ENCODE measurements at regions not wholly inside any gene's neighbourhood (a gene's known extent, or its start where the extent isn't known, plus 50 kb on each side); places are given as distances from the start of the nearest gene placed in this dataset.
"Not testable (repeated sequence)": the region's sequence is repeated elsewhere in the genome, so short reads cannot be mapped to it uniquely, and the experiment has no call there.

GRCh38 chr5:32534041-32534440 is 51.3 kb upstream of the SUB1 start:
- no peak for DNase-seq (ENCODE audit: low spot score)

DNA sequence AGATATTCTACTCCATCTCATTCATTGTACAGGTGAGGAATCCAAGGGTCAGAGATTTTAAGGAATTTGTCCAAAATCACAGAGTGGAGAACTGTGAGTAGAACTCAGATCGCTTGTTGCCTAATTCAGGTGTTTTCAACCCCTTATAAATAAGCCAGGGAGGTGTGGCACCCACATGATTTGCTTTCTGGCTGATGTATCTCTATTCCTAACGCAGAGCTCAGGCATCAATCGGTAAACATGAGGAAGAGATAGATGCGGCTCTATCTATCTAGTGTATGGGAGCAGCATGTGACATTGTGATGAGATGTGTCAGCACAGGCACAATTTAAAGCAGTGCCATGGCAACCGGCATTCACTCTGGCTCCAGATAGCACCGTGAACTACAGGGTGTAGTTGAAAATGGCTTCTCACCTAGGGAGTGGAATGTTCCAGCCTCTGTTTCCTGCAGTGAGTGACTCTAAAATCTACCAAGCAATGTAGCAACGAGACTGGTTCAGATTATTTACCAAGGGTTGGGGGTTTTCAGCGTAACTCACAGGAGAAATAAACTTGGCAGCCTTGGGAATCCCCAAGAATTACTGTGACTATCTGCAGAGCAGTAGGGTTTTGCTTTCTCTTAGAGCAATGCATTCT is 53.4 kb upstream of the SUB1 start:
- peak; percentile 58 for DNase-seq (ENCODE audit: low spot score)

GRCh38 chr5:32527321-32527720 is 58.0 kb upstream of the SUB1 start:
- DNase-seq (ENCODE audit: low spot score): not testable (repeated sequence)

DNA sequence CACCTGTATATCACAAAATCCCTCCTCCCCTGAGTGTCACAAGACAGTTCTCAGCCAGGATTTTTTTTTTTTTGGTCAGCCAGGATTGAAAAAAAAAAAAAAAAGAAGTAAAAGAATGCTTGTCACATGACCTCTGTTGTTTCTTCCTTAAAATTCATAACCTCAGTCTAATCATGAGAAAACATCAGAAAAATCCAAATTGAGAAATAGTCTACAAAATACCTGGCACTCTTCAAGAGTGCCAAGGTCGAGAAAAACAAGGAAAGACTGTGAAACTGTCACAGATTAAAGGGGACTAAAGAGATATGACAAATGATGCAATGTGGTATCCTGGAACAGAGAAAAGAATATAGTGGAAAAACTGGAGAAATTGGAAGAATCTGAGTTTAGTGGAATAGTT is 58.5 kb upstream of the SUB1 start:
- no peak for DNase-seq (ENCODE audit: low spot score)

GRCh38 chr5:32523625-32524024 is 61.7 kb upstream of the SUB1 start:
- no peak for DNase-seq (ENCODE audit: low spot score)

GRCh38 chr5:32522429-32523143 is 62.8 kb upstream of the SUB1 start:
- no peak for DNase-seq (ENCODE audit: low spot score)

DNA sequence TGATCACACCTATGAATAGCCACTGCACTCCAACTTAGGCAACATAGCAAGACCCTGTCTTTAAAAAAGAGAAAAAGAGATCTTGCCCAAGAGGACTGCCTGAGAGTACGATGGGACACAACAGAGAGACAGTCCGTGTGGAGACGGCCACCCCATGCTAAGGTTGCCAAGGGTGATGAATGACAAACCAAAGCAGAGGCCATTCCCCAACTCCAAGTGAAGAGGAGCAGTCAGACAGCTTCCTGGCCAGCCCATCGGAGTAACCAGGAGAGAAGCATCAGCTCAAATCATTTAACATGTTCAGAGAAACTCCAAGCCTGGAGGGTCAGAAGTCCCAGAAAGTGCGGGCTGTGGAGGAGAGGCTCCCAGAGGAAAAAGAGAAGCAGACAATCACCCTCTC is 63.9 kb upstream of the SUB1 start:
- no peak for DNase-seq (ENCODE audit: low spot score)

GRCh38 chr5:32520972-32521371 is 64.4 kb upstream of the SUB1 start:
- no peak for DNase-seq (ENCODE audit: low spot score)

- no peak for DNase-seq (ENCODE audit: low spot score)
Measured at GRCh38 chr5:32520356-32520755, 65.0 kb upstream of the SUB1 start.

- no peak for DNase-seq (ENCODE audit: low spot score)
Measured at GRCh38 chr5:32519508-32519907, 65.8 kb upstream of the SUB1 start.

GRCh38 chr5:32514806-32515205 is 70.3 kb upstream of the ZFR start:
- DNase-seq (ENCODE audit: low spot score): no peak

DNA sequence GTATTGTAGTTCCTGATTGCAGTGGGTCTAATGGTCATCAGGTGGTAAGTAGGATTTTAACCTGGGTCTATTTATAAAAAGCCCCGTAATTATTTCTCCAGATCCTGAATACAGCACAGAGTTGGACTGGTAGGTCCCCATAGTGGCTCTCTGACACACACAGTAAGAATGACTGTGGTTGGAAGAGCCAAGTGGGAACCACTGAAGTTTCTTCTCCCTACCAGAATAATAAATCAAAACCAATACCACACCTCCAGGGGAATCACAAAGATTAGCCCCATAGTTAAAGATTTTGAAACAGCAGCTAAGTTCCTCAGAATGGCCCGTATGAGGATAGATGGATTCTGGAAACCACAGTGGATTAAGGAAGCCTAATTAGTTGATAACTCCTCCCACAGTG is 68.4 kb upstream of the ZFR start:
- DNase-seq (ENCODE audit: low spot score): no peak

- no peak for DNase-seq (ENCODE audit: low spot score)
Measured at GRCh38 chr5:32511776-32512374, 67.3 kb upstream of the ZFR start.

GRCh38 chr5:32510860-32511259 is 66.3 kb upstream of the ZFR start:
- no peak for DNase-seq (ENCODE audit: low spot score)

DNA sequence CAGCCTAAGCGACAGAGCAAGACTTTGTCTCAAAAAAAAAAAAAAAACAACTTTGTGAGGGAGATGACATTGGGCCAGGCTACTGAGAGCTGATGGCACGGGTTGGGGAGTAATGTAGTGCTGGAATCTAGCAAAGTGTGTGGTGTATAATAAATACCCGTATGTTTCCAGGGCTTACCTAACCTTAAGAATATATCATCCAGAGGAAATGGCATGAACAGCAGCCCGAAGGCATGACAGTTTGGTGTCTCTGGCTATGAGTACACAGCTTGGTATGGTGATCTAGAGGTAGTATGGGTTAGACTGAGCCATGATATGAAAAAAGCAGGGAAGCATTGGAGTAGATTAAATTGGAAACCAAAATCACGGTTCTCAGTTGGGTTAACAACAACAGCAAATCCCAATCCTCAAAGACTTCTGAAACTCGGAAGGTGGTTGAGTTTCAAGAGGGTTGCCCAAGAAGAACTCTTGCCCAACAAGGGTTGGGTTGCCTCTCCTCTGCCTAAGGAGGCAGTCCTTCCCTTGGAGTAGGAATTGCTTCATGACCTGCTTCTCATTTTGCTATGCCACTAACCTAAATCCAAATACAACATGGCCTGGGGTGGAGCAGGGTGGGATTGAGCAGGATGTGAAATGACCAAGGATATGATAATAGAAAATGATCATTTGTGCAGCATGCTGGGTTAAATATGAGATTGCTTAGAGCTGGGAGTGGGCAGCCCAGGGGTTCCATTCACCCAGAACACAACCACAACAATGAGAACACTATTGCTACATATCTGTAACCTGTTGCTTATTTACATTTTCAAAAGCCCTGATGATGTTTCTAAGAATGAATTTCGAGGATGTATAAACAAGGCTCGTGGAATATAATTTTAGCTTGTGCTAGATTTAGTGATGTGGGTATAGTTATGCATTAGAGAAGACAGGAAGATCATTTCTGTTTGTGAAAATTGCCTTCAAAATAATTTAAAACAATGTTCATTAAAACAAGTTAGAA is 64.6 kb upstream of the ZFR start:
- DNase-seq (ENCODE audit: low spot score): no peak

- DNase-seq (ENCODE audit: low spot score): peak; percentile 59
Measured at GRCh38 chr5:32507738-32508434, 63.3 kb upstream of the ZFR start.

- peak; percentile 60 for DNase-seq (ENCODE audit: low spot score)
Measured at GRCh38 chr5:32506799-32507198, 62.3 kb upstream of the ZFR start.

DNA sequence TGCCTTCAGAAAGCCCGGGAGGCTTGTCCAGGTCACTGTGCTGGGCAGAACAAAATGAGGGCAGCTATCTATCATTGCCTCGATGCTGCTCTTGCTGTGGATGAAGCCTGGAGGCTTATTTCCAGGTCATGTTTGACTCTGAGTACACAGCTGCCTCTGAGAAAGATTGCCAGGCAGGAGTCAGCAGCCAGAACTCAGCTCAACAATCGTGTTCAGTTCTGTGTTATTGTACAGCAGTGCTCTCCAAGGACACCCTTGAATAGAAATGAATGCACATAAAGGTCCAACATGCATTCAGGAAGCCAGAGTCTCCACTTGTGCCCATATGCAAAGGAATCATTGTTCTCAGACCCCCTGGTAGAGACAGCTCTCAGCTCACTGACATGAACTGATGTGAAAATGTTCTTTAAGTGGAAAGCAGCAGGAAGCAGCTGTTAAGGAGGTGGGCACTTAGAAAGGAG is 61.7 kb upstream of the ZFR start:
- no peak for DNase-seq (ENCODE audit: low spot score)

DNA sequence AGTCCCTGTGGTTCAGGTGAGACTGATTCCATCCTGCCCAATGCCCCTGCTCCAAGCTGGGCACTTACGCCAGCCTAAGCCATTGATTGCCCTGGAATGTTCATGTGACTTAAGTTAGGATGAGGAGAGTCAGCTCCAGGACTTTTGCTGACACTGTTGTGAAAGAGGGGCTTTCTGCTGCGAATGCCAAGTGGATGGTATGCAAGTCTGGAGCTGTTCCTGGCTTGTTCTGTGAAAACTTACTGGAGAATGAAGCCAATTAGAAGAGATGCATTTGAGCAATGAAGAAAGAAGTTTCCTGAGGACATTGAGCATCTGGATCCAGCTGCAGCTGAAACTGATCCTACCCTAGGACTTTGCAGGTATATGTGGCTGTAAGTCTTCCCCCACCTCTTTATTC is 61.2 kb upstream of the ZFR start:
- peak; percentile 31 for DNase-seq (ENCODE audit: low spot score)

- DNase-seq (ENCODE audit: low spot score): peak; percentile 74
Measured at GRCh38 chr5:32504989-32505596, 60.6 kb upstream of the ZFR start.

DNA sequence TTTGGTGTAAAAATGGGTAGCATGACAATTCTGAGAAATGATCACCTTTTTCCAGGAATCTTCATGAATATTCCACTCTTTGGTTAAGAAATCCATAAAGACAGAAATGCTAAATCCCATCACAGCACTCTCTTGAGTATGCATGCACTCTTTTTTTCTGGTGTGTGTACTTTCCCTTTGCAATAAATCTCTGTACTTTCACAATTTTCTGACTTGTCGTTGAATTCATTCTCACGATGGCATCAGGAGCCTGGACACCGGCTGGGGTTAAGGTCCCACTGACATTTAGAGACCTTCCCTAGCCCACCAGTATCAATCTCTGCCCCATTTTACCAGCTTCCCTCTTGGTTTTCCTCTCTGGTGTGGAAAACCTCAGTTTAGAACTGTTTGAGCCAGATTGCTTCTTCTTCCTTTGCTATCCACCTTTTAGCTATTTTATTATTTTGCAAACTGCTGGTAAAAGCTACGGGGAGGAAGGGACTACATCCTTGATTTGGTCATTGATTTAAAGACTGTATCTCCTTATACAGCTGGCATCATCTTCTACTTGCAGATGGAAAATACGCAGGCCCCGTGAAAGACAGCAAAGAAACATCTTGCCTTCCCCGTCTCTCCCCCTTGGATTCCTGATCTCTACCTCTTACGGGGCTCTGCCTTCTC is 59.9 kb upstream of the ZFR start:
- no peak for DNase-seq (ENCODE audit: low spot score)
